NCI-H345 treated with DMSO at 0.1 percent for 48 hours (cell line): ENCODE measurements at regions not wholly inside any gene's neighbourhood (a gene's known extent, or its start where the extent isn't known, plus 50 kb on each side); places are given as distances from the start of the nearest gene placed in this dataset.
"Not testable (repeated sequence)": the region's sequence is repeated elsewhere in the genome, so short reads cannot be mapped to it uniquely, and the experiment has no call there.

ENCODE experiments used
- DNase-seq: peaks from one replicate; lab custom pipeline; 2025; ENCODE audit not compliant: unreplicated experiment; lab: John Stamatoyannopoulos, UW

DNA sequence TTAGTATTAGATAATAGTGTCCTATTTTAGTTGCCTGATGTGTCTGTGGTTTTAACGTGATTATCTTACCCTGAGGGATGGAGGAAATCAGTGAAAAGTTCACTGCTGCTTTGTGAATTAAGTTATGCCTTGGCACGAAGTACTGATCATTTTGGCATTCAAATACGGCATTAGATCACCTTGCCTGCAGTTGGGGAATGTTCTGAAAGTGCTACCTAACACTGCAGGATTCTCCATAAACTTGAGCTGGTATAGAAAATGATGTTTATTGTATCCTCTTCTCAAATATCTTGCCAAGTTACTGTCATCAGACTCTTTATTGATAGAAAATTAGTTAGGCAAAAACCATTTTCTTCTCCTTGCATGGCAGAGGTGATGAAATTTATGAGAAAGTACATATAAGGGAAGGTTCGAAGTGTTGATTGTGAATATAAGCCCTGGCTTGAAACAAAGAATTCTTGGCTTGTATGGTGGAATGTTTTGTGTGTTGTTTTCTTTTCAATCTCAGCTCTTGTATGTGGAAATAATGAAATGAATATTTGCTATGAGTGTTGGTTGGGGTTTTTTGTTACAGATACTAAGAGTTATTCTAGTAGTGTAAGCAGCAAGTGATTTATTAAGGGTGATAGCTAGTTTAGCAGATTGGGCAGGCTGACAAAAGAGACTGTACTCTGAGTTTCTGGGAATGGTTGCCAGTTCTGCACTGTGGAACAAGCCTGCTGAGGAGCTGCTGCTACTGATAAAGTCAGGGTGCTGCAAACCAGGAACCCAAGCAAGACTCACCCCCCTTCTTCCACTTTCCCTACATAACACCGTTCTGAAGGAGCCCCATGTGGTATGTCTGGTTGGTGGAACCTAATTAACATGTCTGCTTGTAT is 448.3 kb downstream of the PCNX1 start:
- DNase-seq, result no peak

DNA sequence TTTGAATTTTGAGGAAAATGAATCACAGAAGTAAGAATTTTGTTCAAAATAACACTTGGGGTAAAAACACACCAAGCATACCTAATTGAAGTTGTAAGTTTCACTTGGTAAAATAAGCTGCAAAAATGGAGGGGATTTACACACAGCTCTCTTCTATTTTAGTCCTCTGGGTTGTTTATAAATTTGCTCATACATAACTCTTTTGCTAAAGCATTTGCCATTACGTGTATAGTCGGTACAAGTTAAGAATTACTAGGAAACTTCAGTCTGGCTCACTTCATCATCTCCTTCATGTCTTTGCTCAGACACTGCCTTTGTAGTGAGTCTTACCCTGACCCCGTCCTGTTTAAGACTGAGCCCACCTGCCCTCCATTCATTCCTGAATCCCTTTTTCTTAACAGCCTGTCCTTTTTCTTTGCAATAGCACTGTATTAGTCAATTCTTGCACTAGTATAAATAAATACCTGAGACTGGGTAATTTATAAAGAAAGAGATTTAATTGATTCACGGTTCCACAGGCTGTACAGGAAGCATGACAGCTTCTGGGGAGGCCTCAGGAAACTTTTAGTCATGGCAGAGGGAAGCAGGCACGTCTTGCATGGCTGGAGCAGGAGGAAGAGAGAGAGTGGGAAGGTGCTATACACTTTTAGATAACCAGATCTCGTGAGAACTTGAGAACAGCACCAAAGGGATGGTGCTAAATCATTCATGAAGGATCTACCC is 451.1 kb downstream of the PCNX1 start:
- no peak for DNase-seq

DNA sequence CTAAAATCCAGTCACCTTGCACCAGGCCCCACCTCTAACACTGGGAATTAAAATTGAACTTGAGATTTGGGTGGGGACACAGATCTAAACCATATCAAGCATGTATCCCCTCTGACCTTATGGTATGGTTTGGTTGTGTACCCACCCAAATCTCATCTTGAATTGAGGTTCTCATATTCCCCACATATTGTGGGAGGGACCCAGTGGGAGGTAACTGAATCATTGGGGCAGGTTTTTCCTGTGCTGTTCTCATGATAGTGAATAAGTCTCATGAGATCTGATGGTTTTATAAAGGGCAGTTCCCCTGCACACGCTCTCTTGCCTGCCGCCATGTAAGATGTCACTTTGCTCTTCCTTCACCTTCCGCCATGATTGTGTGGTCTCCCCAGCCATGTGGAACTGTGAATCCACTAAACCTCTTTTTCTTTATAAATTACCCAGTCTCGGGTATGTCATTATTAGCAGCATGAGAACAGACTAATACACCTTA is 451.7 kb downstream of the PCNX1 start:
- DNase-seq, result not testable (repeated sequence)

DNA sequence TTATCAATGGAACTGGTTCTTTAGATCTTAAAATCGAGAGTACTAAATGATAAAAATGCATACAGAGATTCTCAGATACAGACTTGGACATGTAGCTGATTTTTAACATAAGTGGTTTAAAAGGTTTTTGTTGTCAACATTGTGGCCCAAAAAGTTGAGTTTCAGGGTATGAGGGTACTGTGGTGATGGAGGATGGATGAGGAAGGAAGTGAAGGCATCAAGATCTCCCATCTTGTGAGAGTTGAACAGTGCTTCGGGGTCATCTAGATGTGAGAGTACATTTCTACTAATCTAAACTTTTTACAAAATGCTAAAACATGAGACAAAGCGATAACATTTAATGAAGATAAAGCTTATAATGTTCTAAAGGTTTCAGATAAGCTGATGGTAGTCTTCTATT is 452.6 kb downstream of the PCNX1 start:
- DNase-seq, result no peak

DNA sequence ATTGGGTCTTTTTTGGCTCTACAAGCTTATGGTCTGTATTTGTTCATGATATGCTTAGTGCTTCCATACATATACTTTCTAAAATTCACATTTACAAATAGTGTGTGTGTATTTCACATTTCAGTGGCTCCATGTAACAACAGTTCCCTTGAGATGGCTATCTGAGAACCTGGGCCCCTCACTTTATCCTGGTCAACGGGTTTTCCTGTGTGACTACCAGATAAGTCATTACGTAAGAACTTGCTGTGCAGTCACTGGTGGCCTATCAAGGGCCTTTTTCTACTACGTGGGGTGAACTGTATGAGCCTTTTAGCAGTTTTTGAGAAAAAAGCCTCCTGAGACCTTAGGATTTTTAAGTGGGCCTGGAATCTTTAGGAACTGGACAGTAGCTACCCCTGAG is 454.1 kb downstream of the PCNX1 start:
- no peak for DNase-seq

DNA sequence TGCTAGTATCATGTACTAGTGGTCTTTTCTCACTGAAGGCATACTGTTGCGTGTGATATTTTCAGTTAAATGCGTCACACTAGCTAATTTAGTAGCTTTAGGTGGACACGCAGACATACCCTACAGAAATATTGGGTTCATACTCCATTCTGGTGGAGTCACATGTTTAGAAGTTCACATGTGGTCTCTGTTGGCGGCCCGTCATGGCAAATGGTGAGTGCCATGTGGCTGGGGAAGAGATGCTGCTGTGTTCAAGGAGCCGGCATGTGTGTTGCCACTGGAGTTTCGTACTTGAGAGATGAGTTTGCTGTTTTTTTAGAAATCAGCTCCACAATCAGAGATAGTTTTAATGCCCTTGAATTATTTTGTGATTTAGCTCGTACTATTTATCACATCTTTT is 454.6 kb downstream of the PCNX1 start:
- DNase-seq, result no peak

DNA sequence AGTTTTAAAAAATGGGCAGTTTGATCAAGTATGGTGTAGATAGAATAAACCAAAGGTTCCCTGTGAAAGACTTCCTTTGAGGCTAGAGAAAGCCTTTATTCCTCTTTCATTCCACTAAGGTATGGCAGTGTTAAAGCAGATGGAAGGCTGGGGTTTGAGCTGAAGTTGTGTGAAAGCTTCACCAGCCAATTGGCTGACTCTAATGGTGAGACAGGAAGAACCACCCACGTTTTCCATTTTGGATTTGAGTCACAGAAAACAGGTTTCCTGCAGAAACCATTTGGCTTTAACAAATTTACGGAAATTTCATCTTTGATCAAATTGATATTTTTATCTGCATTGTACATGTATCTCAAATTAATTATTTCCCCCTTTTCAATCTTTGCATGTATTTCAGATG is 455.0 kb downstream of the PCNX1 start:
- DNase-seq, result no peak

DNA sequence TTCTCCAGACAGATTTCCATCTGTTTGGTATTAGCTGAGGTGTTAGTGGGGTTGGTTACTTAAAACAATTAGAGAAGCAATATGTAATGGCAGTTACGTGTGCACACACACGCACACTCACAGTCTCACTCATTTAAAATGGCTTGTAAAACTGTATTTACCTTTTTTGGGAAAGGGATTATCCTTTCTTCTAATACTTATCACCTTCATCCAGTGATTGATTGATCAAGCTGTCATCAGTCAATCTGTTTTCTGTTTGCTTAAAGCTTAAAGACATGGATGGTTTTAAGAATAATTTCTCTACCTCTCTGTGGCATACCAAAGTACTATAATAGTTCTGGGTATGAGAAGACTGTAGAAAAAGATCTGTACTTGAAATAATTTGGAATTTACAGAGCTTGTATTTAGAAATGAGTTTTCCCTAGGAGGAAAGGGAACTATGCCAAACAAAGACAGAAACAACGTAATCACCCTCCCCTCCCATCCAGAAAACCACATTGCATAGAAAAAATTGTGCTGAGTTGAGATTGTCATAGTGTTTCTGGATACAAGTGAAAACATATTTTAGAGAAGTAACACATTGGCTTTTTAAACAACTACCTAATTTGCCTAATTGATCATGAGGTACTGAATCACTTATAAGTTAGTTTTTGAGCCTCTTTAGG is 455.8 kb downstream of the PCNX1 start:
- DNase-seq, result no peak

DNA sequence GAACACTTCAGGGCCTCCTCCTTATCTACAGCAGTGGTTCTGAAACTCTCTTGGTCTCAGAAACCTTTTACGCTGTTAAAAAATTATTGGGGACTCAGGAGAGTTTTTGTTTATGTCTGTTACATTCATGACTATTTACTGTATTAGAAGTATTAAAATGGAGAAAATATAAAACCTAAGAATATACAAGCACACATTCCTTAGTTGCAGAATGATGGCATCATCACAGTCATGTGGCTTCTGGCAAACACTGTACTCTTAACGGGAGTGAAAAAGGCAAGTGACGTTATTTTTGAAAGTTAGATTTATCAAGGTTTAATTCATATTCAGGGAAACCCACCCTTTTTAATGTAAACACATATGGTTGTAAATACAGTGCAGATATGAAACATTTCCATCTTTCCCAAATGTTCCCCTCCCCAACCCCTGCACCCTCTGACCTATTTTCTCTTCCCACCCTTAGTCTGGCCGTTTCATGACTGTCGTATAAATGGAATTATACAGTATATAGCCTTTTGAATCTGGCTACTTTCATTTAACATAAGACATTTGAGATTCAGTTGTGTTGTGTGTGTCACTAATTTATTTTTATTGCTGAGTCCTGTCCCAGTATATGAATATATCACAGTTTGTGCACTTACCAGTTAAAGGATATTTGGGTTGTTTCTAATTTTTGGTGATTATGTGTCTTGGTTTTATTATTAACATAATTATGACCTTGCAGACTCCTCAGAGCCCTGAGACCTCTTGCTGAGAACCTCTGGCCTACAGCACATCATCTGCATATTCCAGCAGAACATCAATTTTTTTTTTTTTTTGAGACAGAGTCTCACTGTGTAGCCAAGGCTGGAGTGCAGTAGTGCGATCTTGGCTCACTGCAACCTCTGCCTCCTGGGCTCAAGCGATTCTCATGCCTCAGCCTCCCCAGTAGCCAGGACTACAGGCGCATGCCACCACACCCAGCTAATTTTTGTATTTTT is 457.0 kb downstream of the PCNX1 start:
- DNase-seq, result no peak

DNA sequence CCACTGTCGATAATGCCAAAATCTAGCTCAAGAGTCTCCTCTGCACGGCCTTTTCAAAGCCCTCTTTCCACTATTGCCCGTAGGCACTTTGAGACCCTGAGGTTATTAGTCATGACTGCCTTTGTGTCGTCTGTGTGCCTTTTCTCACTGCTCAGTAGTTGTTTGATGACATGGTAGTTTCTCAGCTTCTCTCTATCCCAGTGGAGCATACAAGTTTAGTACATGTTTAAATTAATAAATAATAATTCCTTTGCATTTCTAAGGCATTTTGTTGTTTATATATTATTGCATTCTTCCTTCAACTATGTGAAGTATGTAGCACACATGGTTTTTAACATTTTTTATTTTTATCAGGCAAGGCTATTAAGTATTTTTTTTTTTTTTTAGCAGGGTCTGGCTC is 458.1 kb downstream of the PCNX1 start:
- DNase-seq, result no peak

DNA sequence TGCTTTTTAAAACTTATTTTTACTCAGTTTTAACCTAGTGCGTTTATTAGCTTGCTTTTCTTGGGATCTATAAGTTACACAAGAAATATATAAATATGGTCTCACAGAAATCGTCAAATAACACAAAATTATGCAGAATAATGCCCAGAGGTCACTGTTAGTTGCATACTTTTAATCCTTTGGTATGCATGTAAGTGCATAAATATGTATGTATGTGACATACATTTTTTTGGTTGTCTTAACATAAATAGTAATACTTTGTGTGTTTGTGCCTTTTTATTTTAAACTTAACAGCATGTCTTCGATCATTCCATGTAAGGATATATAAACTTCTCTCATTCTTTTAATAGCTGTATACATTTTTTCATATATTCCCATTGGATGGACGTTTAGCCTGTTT is 459.6 kb downstream of the PCNX1 start:
- DNase-seq, result no peak

DNA sequence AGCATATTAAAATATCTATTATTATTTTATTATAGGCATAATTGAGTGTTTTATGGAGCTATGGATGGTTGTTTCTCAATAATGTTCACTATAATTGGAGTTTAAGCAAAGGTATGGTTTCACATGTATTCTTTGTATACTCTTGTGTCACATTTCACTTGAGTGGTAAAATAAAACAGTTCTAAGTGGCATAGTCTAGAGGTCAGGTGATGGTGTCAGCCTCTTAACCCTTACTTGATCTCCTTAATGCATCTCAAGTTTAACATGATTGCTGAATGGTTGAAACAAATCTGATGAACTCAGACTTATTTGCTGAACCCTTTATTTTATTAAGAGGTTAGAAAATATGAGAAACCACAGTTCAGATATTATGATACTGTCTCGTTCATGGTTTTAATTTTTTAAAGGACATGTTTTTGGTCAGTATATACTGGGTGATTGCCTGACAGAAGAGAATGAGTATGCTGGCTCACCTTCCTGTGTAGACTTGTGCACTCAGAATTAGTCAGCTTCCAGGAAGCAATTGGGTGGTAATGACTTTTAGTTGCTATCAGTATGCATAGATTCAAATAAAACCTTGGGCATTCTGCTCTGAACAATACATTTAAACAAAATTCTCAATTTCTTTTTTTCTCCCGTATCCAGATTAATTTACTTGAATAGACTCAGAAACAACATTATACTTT is 464.6 kb downstream of the PCNX1 start:
- no peak for DNase-seq

DNA sequence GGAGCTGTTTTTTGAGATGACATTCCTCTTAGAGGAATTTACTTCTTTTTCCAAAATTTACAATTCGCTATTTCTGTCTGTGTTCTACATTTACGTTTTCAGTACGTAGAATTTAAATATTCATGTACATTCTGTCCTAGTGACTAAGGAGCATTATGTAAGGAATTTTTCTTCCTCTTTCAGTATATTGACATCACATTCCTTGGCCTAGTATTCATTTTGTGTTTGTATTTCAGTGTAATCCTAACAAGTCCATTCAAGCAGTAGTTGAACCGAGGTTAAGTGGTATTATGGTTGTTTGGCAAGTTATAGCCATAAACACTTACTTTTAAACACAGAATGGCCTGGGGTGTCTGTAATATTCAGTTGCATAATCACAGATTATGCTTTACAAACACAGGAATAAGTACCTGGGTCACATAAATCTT is 465.2 kb downstream of the PCNX1 start:
- no peak for DNase-seq

DNA sequence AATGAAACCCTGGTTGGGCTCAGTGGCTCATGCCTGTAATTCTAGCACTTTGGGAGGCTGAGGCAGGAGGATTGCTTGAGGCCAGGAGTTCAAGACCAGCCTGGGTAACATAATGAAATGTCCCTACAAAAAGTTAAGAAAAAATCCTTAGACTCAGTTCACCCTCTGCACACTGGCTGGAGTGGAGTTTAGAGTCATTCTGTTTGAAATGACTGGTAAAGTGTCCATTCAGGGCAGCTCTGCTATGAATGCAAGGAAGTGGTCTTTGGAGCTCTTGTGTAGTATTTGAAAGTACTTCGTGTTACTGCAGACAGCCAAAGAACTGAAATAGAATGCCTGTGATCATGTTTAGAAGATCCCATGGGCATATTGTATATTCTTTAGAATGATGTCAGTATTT is 466.5 kb downstream of the PCNX1 start:
- no peak for DNase-seq

DNA sequence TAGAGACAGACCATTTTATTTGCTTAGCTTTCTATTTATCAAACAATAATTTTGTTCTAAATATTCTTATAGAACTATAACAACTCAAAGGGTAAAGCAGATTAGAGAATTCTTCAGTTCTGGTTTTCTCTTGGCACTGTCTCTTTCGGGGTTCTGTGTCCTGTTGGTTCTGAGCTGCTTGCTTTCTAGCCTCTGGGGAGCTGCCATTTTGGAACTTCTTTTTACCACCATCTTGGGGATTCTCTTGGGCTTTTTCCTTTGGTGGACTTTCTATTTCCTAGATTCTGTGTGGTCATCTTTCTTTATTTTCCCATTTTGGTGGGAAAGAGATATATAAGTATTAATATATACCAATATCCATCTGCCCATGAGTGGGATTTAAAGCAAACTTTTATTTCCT is 467.7 kb downstream of the PCNX1 start:
- no peak for DNase-seq

DNA sequence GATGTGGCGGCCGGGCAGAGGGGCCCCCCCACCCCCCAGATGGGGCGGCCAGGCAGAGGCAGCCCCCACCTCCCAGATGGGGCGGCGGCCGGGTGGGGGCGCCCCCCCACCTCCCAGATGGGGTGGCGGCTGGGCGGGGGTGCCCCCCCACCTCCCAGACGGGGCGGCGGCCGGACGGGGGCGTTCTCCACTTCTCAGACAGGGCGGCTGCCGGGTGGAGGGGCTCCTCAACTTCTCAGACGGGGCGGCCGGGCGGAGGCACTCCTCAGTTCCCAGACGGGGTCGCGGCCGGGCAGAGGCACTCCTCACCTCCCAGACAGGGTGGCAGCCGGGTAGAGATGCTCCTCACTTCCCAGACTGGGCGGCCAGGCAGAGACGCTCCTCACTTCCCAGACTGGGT is 469.8 kb downstream of the PCNX1 start:
- no peak for DNase-seq

DNA sequence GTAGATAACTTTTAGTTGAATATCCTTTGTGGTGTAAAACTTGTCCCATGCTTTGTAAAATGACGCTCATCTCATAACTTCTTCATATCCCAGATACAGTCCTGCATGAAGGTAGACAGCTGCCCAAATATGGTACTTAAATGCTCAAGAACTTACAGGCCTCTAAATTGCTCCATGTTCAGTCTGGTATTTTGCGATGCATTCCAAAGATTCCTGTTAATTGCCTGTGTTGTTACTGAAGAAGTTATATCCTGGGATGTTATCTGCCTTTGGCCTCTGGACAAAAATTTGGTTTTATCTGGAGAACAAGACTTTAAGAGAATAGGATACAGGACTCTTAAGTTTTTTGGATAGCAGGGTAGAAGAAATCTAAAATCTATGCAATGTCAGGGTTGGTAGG is 473.0 kb downstream of the PCNX1 start:
- no peak for DNase-seq

DNA sequence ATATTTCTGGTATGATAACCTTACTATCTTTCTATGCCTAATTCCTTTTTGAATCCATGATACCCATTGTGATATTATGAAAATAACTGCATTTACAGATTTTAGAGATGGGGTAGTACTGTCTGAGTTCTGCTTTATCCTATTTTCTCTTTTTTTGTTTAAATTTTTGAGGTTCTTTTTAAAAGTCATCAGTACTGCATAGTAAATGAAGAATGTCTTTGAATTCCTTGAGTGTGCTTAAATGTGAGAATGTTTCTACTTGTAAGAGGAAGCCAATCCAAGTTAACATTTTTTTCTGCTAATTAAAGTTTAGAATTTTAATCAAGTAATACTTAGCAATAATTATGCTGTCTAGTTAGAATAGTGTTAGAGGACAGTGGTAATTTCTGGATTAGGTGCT is 474.6 kb downstream of the PCNX1 start:
- DNase-seq, result no peak

DNA sequence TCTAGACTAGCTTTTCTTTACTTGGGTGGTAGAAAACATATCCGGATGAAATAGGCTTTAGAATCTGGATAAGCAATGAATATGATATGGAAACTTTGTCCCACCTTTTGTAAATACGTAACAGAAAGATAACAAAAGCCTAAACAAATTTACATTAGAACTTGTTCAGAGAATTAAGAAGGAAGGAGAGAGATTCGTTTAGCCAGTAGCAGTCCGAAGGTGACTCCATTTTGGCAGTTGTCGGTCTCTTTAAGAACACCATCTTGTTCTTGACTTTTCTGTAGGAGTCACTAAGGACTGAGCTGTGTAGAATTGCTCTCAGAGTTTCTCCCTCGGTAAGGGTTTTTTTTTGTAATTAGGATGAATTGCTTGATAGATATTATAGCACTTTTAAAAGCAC is 475.1 kb downstream of the PCNX1 start:
- no peak for DNase-seq

DNA sequence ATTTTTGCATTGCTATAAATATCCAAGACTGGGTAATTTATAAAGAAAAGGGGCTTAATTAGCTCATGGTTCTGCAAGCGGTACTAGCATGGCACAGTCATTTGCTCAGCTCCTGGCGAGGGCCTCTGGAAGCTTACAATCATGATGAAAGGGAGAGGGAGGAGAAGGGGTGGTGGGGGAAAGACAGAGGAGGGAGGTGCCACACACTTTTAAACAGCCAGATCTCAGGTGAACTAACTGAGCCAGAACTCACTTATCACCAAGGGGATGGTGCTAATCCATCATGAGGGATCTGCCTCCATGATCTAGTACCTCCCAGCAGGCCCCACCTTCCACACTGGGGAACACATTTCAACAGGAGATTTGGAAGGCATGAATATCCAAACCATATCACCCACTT is 476.3 kb downstream of the PCNX1 start:
- DNase-seq, result no peak
